GM18951 (cell line): ENCODE measurements at regions not wholly inside any gene's neighbourhood (a gene's known extent, or its start where the extent isn't known, plus 50 kb on each side); places are given as distances from the start of the nearest gene placed in this dataset.

Experiments used
- POLR2A ChIP-seq: IDR thresholded peaks from 4 replicates; pipeline ENCODE4 v1.6.1; 2011; ENCODE audit warnings: mild to moderate bottlenecking; ENCODE audit not compliant: insufficient read length, insufficient read depth; ENCODE audit errors: extremely low read depth
- in situ Hi-C: fragments of 300-500 bp; cut with MboI; formaldehyde crosslinking; loops from one replicate; pipeline ENCODE4 v1.12.0; 2022; ENCODE audit warnings: low sequenced_read_pairs, mixed read lengths, inconsistent platforms; ENCODE audit not compliant: unreplicated experiment

DNA sequence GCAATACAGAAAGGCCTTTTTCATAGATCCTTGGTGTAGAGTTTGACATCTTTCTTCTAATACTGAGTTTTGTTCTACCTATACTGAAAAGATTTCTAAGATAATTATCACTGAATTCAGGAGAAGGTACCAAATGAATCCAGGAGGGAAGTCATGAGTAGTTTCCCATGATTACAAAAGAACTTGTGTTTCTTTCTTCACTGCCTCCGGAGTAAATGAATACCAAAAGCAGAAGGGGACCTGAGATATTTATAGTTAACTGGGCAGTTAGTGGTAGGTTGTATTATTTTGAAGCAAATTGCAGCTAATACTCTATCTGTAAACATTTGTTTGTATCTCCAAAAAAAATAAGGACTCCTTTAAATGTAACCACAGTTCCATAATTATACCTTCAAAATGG is 175.4 kb downstream of the SUCNR1 start:
- in situ Hi-C loops: no loop called here
- no peak for TF ChIP-seq POLR2A

DNA sequence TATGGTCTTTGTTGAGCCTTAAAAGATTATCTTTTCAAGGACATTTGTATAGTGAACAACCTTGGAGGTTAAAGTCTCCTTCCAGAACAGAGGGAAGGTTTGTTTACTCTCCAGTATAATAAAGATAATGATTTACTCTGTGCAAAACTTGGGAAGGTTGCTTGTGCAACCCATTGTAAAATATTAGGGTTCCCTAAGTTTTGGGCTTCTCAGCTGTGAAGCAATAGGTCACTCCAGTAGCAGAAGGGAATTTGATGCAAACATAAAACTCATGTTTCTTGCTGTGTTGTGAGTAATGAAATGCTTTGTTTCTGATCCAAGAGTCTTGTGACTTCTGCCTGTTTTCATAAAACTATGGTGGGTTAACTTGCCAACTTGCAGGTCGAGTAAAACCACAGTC is 177.5 kb downstream of the SUCNR1 start:
- TF ChIP-seq POLR2A: no peak
- in situ Hi-C loops: loop anchor here (25.0 kb wide), 1 partner anchor 386 kb away; no protein-coding TSS in a partner anchor

DNA sequence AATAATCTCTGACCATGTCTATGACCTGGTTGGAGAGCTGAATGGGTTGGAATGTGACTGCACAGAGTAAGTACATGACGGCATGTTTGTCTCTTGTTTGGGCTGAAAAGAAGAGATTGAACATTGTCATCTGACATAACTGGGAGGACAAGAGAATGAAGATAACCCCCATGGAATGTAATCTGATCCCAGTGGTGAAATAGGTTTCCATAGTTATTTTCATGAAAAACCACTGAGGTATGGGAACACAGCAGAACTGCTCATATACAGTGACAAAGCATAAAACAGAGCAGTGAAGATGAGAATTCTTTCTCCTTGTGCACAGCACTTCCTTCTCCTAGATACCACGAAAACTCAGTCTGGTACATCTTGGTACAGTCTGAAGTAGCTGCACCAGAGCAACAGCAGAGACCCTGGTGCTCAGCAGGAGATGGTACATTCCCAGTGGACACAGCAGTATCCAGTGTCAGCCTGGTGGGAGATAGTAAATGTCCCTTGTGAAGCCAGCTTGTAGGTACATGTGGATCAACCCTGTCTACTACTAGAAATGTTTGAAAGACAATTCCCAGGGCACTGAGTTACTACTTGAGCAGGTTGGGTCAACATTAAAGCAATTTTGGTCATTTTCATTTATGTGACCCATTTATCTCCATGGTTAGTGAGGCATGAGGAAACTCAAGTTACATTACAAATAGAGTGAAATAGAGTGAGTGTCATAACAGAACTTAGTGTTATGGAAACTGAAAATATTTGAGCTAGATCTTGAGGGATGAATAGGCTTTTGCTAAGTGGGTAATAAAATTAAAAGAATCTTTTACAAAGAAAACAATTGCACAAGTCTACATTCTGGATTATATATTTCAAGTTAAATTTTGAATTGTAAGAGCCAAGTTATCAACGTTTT is 178.3 kb downstream of the SUCNR1 start:
- TF ChIP-seq POLR2A: no peak
- in situ Hi-C loops: loop anchor here (25.0 kb wide), 1 partner anchor 386 kb away; no protein-coding TSS in a partner anchor

DNA sequence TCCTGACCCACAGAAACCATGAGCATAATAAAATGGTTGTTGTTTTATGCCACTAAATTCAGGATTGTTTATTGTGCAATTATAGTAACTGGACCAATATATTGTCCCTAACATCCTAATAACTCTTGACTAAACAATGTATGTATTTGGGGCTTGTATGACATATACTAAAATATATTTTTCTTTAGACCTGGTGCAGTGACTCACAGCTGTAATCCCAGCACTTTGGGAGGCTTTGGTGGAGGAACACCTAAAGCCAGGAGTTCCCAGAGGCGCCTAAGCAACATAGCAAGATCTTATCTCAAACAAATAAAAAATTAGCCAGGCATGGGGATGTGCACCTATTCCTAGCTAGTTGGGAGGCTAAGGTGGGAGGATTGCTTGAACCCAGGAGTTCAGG is 180.4 kb downstream of the SUCNR1 start:
- in situ Hi-C loops: loop anchor here (25.0 kb wide), 1 partner anchor 383 kb away; no protein-coding TSS in a partner anchor
- TF ChIP-seq POLR2A: no peak

DNA sequence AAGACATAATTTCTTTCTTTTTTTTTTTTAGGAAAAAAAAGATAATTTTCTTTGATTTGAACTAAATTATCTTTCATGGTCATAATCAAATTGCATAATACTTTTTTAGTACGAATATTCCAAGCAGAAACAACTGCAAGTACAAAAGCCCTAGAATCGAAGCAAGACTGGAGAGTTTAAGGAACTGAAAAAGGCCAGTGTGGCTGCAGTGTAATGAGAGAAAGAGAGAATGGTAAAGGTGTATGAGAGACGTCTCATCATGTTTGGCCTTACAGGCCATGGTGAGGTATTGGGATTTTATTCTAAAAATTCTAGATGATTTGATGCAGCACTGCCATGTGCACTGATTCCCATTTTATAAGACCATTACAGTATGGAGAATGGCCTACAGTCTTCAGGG is 180.9 kb downstream of the SUCNR1 start:
- TF ChIP-seq POLR2A: no peak
- in situ Hi-C loops: loop anchor here (25.0 kb wide), 1 partner anchor 383 kb away; no protein-coding TSS in a partner anchor

DNA sequence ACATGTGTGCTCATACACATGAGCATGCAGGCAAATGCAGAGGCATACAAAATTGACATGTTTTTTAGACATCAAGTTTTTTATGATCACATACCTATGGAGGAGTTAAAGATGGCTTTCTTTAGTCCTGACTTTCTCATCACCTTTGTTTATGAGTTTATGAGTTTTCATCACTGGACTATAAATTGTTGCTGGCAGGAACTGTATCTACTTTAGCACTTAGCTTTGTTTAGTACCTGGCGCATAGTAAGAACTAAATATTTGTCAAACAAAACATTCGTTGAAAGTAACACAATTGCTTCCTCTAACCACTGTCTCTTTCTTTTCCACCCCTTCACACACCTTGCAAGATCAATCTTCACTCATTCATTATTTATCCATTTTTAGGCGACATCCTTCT is 182.6 kb downstream of the SUCNR1 start:
- in situ Hi-C loops: loop anchor here (25.0 kb wide), 1 partner anchor 381 kb away; no protein-coding TSS in a partner anchor

DNA sequence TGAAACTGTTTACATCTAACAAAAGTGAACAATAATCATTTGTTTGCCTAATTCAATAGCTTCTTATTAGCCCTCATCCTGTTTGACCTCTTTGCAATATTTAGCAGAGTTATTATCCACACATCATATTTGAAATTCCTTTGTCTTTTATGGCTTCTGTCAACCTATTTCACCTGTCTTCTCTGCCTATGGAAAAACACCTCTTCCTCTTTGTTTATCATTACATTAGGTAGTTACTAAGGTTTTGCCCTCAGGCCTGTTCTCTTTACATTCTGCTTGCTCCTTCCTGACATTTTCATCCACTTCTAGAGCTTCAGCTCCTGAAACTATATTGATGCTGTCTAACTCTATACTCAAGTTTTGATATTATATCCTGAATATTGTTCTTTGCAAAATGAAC is 183.0 kb downstream of the SUCNR1 start:
- in situ Hi-C loops: loop anchor here (25.0 kb wide), 1 partner anchor 381 kb away; no protein-coding TSS in a partner anchor
- TF ChIP-seq POLR2A: no peak

More for the DNA sequence above, 182.6 kb downstream of the SUCNR1 start:
- no peak for TF ChIP-seq POLR2A

DNA sequence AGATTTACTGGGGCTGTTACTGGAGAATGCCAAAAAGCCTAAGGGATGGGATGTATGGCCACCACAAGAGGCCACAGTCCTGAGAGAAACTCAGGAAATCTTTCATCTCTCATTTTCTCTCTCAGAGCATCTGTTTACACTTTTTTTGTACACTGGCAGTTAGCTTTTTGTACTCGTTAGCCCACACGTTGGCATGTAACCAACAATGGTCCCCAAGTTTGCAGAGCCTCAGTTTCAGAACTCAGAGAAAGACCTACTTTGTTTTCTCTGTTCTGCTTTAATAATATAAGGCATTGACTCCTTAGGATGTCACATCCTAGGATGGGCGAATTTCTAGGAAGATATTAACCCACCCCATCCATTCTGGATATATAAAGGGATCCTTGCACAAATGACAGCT is 183.5 kb downstream of the SUCNR1 start:
- in situ Hi-C loops: loop anchor here (25.0 kb wide), 1 partner anchor 380 kb away; no protein-coding TSS in a partner anchor
- no peak for TF ChIP-seq POLR2A

DNA sequence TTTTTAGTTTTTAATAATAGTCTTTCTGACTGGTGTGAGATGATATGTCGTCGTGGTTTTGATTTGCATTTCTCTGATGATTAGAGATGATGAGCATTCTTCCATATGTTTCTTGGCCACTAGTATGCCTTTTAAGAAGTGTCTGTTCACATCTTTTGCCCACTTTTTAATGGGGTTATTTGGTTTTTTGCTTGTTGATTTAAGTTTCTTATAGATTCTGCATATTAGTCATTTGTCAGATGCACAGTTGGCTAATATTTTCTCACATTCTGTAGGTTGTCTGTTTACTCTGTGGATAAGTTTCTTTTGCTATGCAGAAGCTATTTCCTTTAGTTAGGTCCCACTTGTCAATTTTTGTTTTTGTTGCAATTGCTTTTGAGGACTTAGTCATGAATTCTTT is 185.4 kb downstream of the SUCNR1 start:
- in situ Hi-C loops: loop anchor here (25.0 kb wide), 1 partner anchor 378 kb away; no protein-coding TSS in a partner anchor
- TF ChIP-seq POLR2A: no peak

DNA sequence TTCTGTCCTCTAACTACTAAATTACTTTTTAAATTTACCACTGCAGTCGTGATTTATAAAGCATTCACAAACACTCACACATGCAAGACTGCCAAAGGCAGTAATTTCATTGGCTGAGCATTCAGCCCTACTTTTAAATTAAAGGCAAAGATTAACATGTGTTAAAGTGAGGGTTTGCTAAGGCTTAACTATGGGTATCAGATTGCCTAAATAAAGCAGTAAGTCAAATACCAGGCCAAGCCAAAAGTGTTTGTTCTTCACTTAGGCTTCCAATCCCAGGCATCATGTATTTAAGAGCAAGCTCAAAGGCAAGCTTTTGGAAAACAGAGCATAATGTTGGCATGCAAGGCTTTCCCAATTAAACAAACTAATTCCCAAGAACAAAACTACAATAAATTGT is 187.3 kb downstream of the SUCNR1 start:
- in situ Hi-C loops: loop anchor here (25.0 kb wide), 1 partner anchor 377 kb away; no protein-coding TSS in a partner anchor
- no peak for TF ChIP-seq POLR2A

DNA sequence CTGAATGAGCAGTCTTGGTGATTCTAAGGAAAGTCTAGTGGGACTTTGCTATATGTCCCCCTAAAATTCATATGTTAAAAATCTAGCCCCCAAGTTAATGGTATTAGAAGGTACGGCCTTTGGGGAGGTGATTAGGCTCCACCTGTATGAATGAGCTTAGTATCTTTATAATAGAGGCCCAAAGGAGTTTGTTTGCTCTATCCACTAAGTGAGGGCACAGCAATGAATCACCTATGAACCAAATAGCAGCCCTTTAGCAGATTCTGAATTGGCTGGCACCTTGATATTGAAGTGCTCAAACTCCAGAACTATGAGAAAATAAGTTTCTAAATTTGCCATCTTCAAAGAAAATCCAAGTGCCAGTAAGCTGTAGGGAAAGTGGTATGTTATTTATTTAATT is 187.9 kb downstream of the SUCNR1 start:
- TF ChIP-seq POLR2A: no peak
- in situ Hi-C loops: loop anchor here (25.0 kb wide), 1 partner anchor 376 kb away; no protein-coding TSS in a partner anchor

DNA sequence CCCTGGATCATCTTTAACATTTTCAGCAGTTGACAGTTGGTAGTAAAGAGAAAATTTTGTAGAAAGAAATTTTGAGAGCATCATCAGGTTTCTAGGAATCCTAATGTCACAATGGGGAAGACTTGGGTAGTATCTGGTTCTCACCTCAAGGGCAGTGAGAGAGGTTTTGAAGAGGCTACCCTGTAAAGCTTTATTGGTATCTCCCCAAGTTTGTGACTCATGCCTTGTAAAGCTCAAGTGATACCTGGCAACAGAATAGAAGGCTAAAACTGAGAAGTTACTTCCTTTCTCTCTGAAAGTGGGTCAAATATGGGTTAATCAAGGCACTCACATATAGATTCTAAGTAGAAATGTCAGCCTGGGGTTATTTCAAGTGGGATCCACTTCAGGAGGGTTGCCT is 196.4 kb downstream of the SUCNR1 start:
- in situ Hi-C loops: loop anchor here (25.0 kb wide), 1 partner anchor 367 kb away; no protein-coding TSS in a partner anchor
- no peak for TF ChIP-seq POLR2A

DNA sequence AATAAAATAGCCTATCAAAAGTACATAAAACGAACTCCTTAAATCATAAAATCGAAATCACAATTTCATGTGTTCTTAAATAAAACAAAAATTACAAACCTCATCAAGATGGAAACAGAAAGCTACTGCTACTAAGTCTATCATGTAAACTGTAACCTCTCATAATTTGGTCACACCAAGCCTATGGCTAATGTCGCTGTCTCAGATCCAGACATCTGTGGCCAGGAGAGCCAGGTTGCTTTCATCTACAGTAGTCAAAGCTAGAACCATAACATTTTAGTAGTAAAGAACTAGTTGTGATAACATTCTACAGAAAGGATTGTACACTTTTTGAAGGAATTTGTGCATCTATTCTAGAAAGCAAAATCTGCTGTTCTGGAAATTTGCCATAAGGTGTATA is 197.4 kb upstream of the MBNL1 start:
- TF ChIP-seq POLR2A: no peak
- in situ Hi-C loops: loop anchor here (25.0 kb wide), 1 partner anchor 366 kb away; no protein-coding TSS in a partner anchor
